ENCODE measurements at regions not wholly inside any gene's neighbourhood (a gene's known extent, or its start where the extent isn't known, plus 50 kb on each side); places are given as distances from the start of the nearest gene placed in this dataset.
"Not testable (repeated sequence)": the region's sequence is repeated elsewhere in the genome, so short reads cannot be mapped to it uniquely, and the experiment has no call there.

- H3K9me3 ChIP-seq (ENCODE audit: low read length), result no peaks in the 10 kb centered on the region
- H3K4me3 ChIP-seq (ENCODE audit: low read depth, low read length, poor library complexity, severe bottlenecking), result no peak overlapping the region
- TF ChIP-seq EZH2phosphoT487 (IDR thresholded peaks at IDR 0.05; ENCODE audit: borderline replicate concordance, low read depth, low read length), result no peak
- no peak for TF ChIP-seq CTCF (conservative IDR thresholded peaks at IDR 0.05; ENCODE audit: low read length)
- POLR2A ChIA-PET, result no interaction called here
- CTCF ChIA-PET (ENCODE audit: unreplicated experiment), result no interaction called here
- H4K20me1 ChIP-seq (ENCODE audit: insufficient read depth, low read length), result no peaks in the 10 kb centered on the region
- H3K4me2 ChIP-seq (ENCODE audit: low read length), result no peak overlapping the region
- H3K36me3 ChIP-seq (ENCODE audit: insufficient read depth, low read length), result no peaks in the 10 kb centered on the region
- no peaks in the 10 kb centered on the region for H3K4me1 ChIP-seq (ENCODE audit: insufficient read depth, low read length, poor library complexity, severe bottlenecking)
- intact Hi-C loops (cut with micrococcal nuclease; ENCODE audit: unreplicated experiment), result no loop called here
- H3K27ac ChIP-seq (ENCODE audit: low read depth, low read length, poor library complexity, severe bottlenecking), result no peak overlapping the region
- no peaks in the 10 kb centered on the region for H3K79me2 ChIP-seq (ENCODE audit: insufficient read depth, low read depth, low read length)
- H3K9me2 ChIP-seq (ENCODE audit: insufficient read depth, low read length), result no peaks in the 10 kb centered on the region
- BruUV-seq (replicated peaks), result no TSS peak
- no peak for DNase-seq (ENCODE audit: low spot score)
- no peak overlapping the region for H2AFZ ChIP-seq (ENCODE audit: low read length)
Measured at GRCh38 chr5:28390341-28390740, 1352.0 kb upstream of the CDH9 start.

- H3K9me2 ChIP-seq (ENCODE audit: insufficient read depth, low read length); H3K36me3 ChIP-seq (ENCODE audit: insufficient read depth, low read length); POLR2A ChIA-PET; H3K4me2 ChIP-seq (ENCODE audit: low read length); H3K4me3 ChIP-seq (ENCODE audit: low read depth, low read length, poor library complexity, severe bottlenecking); H3K79me2 ChIP-seq (ENCODE audit: insufficient read depth, low read depth, low read length); H3K27ac ChIP-seq (ENCODE audit: low read depth, low read length, poor library complexity, severe bottlenecking); CTCF ChIA-PET (ENCODE audit: unreplicated experiment); intact Hi-C loops (cut with micrococcal nuclease; ENCODE audit: unreplicated experiment); H2AFZ ChIP-seq (ENCODE audit: low read length); BruUV-seq (replicated peaks); H4K20me1 ChIP-seq (ENCODE audit: insufficient read depth, low read length); H3K4me1 ChIP-seq (ENCODE audit: insufficient read depth, low read length, poor library complexity, severe bottlenecking); DNase-seq (ENCODE audit: low spot score); H3K9me3 ChIP-seq (ENCODE audit: low read length): not testable (repeated sequence)
Measured at GRCh38 chr5:28389727-28390126, 1351.3 kb upstream of the CDH9 start.

GRCh38 chr5:28388428-28388827 is 1350.0 kb upstream of the CDH9 start:
- Histone ChIP-seq H3K9me2 (ENCODE audit: insufficient read depth, low read length) (no peaks in the 10 kb centered on the region), H3K4me3 (ENCODE audit: low read depth, low read length, poor library complexity, severe bottlenecking) (no peak overlapping the region), H3K36me3 (ENCODE audit: insufficient read depth, low read length) (no peaks in the 10 kb centered on the region), H3K4me1 (ENCODE audit: insufficient read depth, low read length, poor library complexity, severe bottlenecking) (no peaks in the 10 kb centered on the region), H4K20me1 (ENCODE audit: insufficient read depth, low read length) (no peaks in the 10 kb centered on the region), H3K4me2 (ENCODE audit: low read length) (no peak overlapping the region), H3K79me2 (ENCODE audit: insufficient read depth, low read depth, low read length) (no peaks in the 10 kb centered on the region), H3K9me3 (ENCODE audit: low read length) (no peaks in the 10 kb centered on the region), H2AFZ (ENCODE audit: low read length) (no peak overlapping the region), H3K27ac (ENCODE audit: low read depth, low read length, poor library complexity, severe bottlenecking) (no peak overlapping the region)
- TF ChIP-seq CTCF (conservative IDR thresholded peaks at IDR 0.05; ENCODE audit: low read length) (no peak), EZH2phosphoT487 (IDR thresholded peaks at IDR 0.05; ENCODE audit: borderline replicate concordance, low read depth, low read length) (no peak)
- no TSS peak for BruUV-seq (replicated peaks)
- ChIA-PET CTCF (ENCODE audit: unreplicated experiment) (no interaction called here), POLR2A (no interaction called here)
- intact Hi-C loops (cut with micrococcal nuclease; ENCODE audit: unreplicated experiment), result no loop called here
- DNase-seq (ENCODE audit: low spot score), result no peak

Measured in OCI-LY7 (cell line).